IMR-90 (cell line): ENCODE measurements at regions not wholly inside any gene's neighbourhood (a gene's known extent, or its start where the extent isn't known, plus 50 kb on each side); places are given as distances from the start of the nearest gene placed in this dataset.

ENCODE experiments used
- ATAC-seq: fragments of 200-7000 bp; cut with Tn5 transposase; 2 replicates; pipeline ENCODE4 v1.9.1; 2020; ENCODE audit warnings: low read depth, mild to moderate bottlenecking, moderate library complexity
- BruUV-seq: library from RNA; stranded (reverse); fragments of 400-500 nt; replicated peaks from 2 replicates; lab custom pipeline; 2021; lab: Mats Ljungman, UMichigan
- CTCF ChIA-PET: fragments of 300-600 bp; formaldehyde crosslinking; extraction: SDS; loops from one replicate; lab custom pipeline; 2021; ENCODE audit warnings: antibody characterized with exemption; lab: Yijun Ruan, JAX
- POLR2A ChIA-PET: fragments of 300-600 bp; sonication (Branson Sonifier 250); formaldehyde crosslinking; loops from one replicate; lab custom pipeline; 2022; ENCODE audit warnings: antibody characterized with exemption; ENCODE audit not compliant: unreplicated experiment; lab: Charles Lee
- DNase-seq: peaks from one replicate; pipeline ENCODE4 v3.0.0; 2013
- H2AFZ ChIP-seq: replicated peaks from 2 replicates; pipeline ENCODE3; 2013; ENCODE audit warnings: low read length, mild to moderate bottlenecking; ENCODE audit not compliant: poor library complexity
- H2AK5ac ChIP-seq: 2 replicates; pipeline ENCODE4 v1.6.1; 2013; ENCODE audit warnings: low read depth, low read length, inconsistent platforms
- H2AK9ac ChIP-seq: replicated peaks from 2 replicates; pipeline ENCODE3; 2013; ENCODE audit warnings: mild to moderate bottlenecking, low read depth, low read length, moderate library complexity; ENCODE audit not compliant: poor library complexity
- H2BK120ac ChIP-seq: 2 replicates; pipeline ENCODE4 v1.6.1; 2013; ENCODE audit warnings: low read depth, low read length, inconsistent platforms
- H2BK15ac ChIP-seq: 3 replicates; pipeline ENCODE4 v1.6.1; 2013; ENCODE audit warnings: low read depth, low read length, inconsistent platforms
- H2BK20ac ChIP-seq: 2 replicates; pipeline ENCODE4 v1.6.1; 2013; ENCODE audit warnings: low read depth, mild to moderate bottlenecking, inconsistent platforms, low read length, moderate library complexity
- H2BK5ac ChIP-seq: 2 replicates; pipeline ENCODE4 v1.6.1; 2013; ENCODE audit warnings: mild to moderate bottlenecking, low read depth, low read length, inconsistent platforms; ENCODE audit not compliant: poor library complexity, severe bottlenecking
- H3K14ac ChIP-seq: replicated peaks from 2 replicates; pipeline ENCODE4 v1.6.1; 2013; ENCODE audit warnings: low read depth, low read length, inconsistent platforms
- H3K18ac ChIP-seq: 2 replicates; pipeline ENCODE4 v1.6.1; 2013; ENCODE audit warnings: low read depth, low read length, control low read depth
- H3K23ac ChIP-seq: 2 replicates; pipeline ENCODE4 v1.6.1; 2013; ENCODE audit warnings: low read depth, low read length, inconsistent platforms
- H3K27ac ChIP-seq: 2 replicates; pipeline ENCODE4 v1.5.1; 2013; ENCODE audit warnings: mild to moderate bottlenecking, control low read depth, low read length; ENCODE audit not compliant: insufficient read depth
- H3K27me3 ChIP-seq: 2 replicates; pipeline ENCODE4 v1.6.1; 2013; ENCODE audit warnings: low read length; ENCODE audit not compliant: control insufficient read depth, insufficient read depth
- H3K36me3 ChIP-seq: 2 replicates; pipeline ENCODE4 v1.6.1; 2013; ENCODE audit warnings: low read length, mixed read lengths; ENCODE audit not compliant: control insufficient read depth, insufficient read depth
- H3K4ac ChIP-seq: 2 replicates; pipeline ENCODE4 v1.6.1; 2013; ENCODE audit warnings: low read depth, low read length, inconsistent platforms
- H3K4me1 ChIP-seq: 2 replicates; pipeline ENCODE4 v1.6.1; 2013; ENCODE audit warnings: low read length, mixed read lengths; ENCODE audit not compliant: control insufficient read depth, insufficient read depth
- H3K4me2 ChIP-seq: 2 replicates; pipeline ENCODE4 v1.6.1; 2013; ENCODE audit warnings: low read depth, mild to moderate bottlenecking, control low read depth, low read length, moderate library complexity
- H3K4me3 ChIP-seq: 2 replicates; pipeline ENCODE4 v1.5.1; 2013; ENCODE audit warnings: low read depth, mild to moderate bottlenecking, control low read depth, low read length, moderate library complexity; ENCODE audit not compliant: insufficient read depth
- H3K56ac ChIP-seq: 2 replicates; pipeline ENCODE4 v1.6.1; 2013; ENCODE audit warnings: low read length, inconsistent platforms; ENCODE audit not compliant: insufficient read depth; ENCODE audit errors: extremely low read depth
- H3K79me1 ChIP-seq, 2 experiments: 2 replicates each; pipeline ENCODE4 v1.6.1; 2013; ENCODE audit warnings: low read length in 2 of 2, inconsistent platforms in 1 of 2, low read depth in 1 of 2
- H3K9ac ChIP-seq: 2 replicates; pipeline ENCODE4 v1.6.1; 2013; ENCODE audit warnings: low read depth, low read length, control low read depth
- H3K9me1 ChIP-seq: 2 replicates; pipeline ENCODE4 v1.6.1; 2013; ENCODE audit warnings: low read length, inconsistent platforms; ENCODE audit not compliant: insufficient read depth
- H3K9me3 ChIP-seq: 2 replicates; pipeline ENCODE4 v1.6.1; 2013; ENCODE audit warnings: low read length; ENCODE audit not compliant: control insufficient read depth, insufficient read depth
- H4K20me1 ChIP-seq: 2 replicates; pipeline ENCODE4 v1.6.1; 2013; ENCODE audit warnings: low read length, inconsistent platforms; ENCODE audit not compliant: insufficient read depth
- H4K5ac ChIP-seq: 2 replicates; pipeline ENCODE4 v1.6.1; 2013; ENCODE audit warnings: mild to moderate bottlenecking, low read depth, low read length, control low read depth
- H4K8ac ChIP-seq, 2 experiments: 2 replicates each; pipeline ENCODE4 v1.6.1; 2013; ENCODE audit warnings: low read depth in 2 of 2, low read length in 2 of 2, control low read depth in 1 of 2, inconsistent platforms in 1 of 2
- H4K91ac ChIP-seq: 2 replicates; pipeline ENCODE4 v1.6.1; 2013; ENCODE audit warnings: low read depth, low read length, inconsistent platforms; ENCODE audit not compliant: insufficient read depth
- CEBPB ChIP-seq: IDR thresholded peaks from 2 replicates; pipeline ENCODE4 v1.6.1; 2012; ENCODE audit warnings: low read depth, low read length, improper control_type of control experiment
- FOS ChIP-seq: fragments of 150-350 bp; IDR thresholded peaks from 2 replicates; pipeline ENCODE4 v1.6.1; 2016; ENCODE audit warnings: low read depth, low read length
- MXI1 ChIP-seq: IDR thresholded peaks from 2 replicates; pipeline ENCODE4 v1.6.1; 2012; ENCODE audit warnings: low read depth, mild to moderate bottlenecking, low read length, moderate library complexity, borderline replicate concordance
- POLR2A ChIP-seq: IDR thresholded peaks from 2 replicates; pipeline ENCODE4 v1.6.1; 2012; ENCODE audit warnings: mild to moderate bottlenecking, low read depth, low read length
- RAD21 ChIP-seq: IDR thresholded peaks from 2 replicates; pipeline ENCODE4 v1.6.1; 2012; ENCODE audit warnings: low read length, improper control_type of control experiment
- WGBS, 2 experiments: methylation state at CpG; one replicate each; pipeline versions ENCODE4 v1.1.5 to v1.1.7; 2013; ENCODE audit warnings: missing lambda C conversion rate in 2 of 2; ENCODE audit not compliant: insufficient read length in 1 of 2; ENCODE audit errors: extremely low coverage in 2 of 2; 5-methylcytosine and 5-hydroxymethylcytosine counted together
- dilution Hi-C: fragments of 300-500 bp; cut with HindIII; formaldehyde crosslinking; loops from one replicate; pipeline ENCODE4 v1.14.3; 2018; ENCODE audit warnings: low sequenced_read_pairs; ENCODE audit not compliant: unreplicated experiment
- in situ Hi-C: fragments of 300-500 bp; cut with MboI; formaldehyde crosslinking; loops from 3 replicates; pipeline ENCODE4 v1.14.3; 2019; ENCODE audit warnings: low sequenced_read_pairs, inconsistent platforms, mixed read lengths
- intact Hi-C: fragments of 100-400 bp; cut with micrococcal nuclease; formaldehyde crosslinking; loops from 2 replicates; pipeline ENCODE4 v1.10.0; 2022
- TF ChIP-seq, protein P1 (sequence below): conservative IDR thresholded peaks from 2 replicates; pipeline ENCODE4 v1.5.1; 2012; ENCODE audit warnings: mild to moderate bottlenecking, low read depth, low read length, improper control_type of control experiment
- TF ChIP-seq, protein P2 (sequence below): fragments of 150-350 bp; IDR thresholded peaks from 2 replicates; pipeline ENCODE4 v1.6.1; 2017; ENCODE audit warnings: mild to moderate bottlenecking, antibody characterized with exemption, low read length, low read depth

DNA sequence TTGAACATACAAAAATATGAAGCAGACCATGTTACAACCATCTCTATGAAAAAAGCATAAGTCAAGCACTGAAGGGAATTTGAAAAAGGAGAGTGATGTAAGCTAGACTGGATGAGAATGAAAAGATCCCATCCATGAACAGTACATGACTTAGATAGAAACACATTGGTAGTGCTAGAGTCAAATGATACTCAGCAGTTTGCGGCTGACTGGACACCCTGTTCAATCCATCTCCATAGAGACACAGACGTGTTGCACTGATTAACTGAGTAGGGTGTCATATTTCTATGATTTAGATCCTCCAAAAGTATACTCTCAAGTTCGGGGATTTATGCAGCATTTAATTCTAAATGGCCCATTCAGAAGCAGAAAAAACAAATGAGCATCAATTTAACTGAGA lies 674.3 kb upstream of the NRXN1 start:
- Histone ChIP-seq H3K23ac (no peak overlapping the region), H4K91ac (no peak overlapping the region), H3K18ac (no peak overlapping the region), H2BK20ac (no peak overlapping the region), H3K4me3 (no peak overlapping the region), H3K9me1 (no peaks in the 10 kb centered on the region), H3K56ac (no peak overlapping the region), H2AFZ (no peak overlapping the region), H3K27me3 (no peaks in the 10 kb centered on the region), H2BK120ac (no peak overlapping the region), H3K27ac (no peak overlapping the region), H4K8ac (no peak overlapping the region), H4K20me1 (no peaks in the 10 kb centered on the region), H2AK9ac (no peak overlapping the region), H3K14ac (no peak overlapping the region), H3K36me3 (no peaks in the 10 kb centered on the region), H3K4me1 (no peaks in the 10 kb centered on the region), H2BK15ac (no peak overlapping the region), H3K79me1 (no peaks in the 10 kb centered on the region), H3K9ac (no peak overlapping the region), H3K9me3 (no peaks in the 10 kb centered on the region), H2BK5ac (no peak overlapping the region), H2AK5ac (no peak overlapping the region), H3K4ac (no peak overlapping the region), H4K5ac (no peak overlapping the region), H3K4me2 (no peak overlapping the region)
- intact Hi-C loops = no loop called here
- CTCF ChIA-PET = interaction anchor here (0.6 kb wide), 1 partner anchor 29 kb away, joined by 3 read pairs; no protein-coding TSS in a partner anchor
- POLR2A ChIA-PET = no interaction called here
- WGBS, 2 experiments = no CpG with 5 or more reads among the region's 3 CpGs
- TF ChIP-seq MXI1 = no peak
- TF ChIP-seq, protein P1, sequence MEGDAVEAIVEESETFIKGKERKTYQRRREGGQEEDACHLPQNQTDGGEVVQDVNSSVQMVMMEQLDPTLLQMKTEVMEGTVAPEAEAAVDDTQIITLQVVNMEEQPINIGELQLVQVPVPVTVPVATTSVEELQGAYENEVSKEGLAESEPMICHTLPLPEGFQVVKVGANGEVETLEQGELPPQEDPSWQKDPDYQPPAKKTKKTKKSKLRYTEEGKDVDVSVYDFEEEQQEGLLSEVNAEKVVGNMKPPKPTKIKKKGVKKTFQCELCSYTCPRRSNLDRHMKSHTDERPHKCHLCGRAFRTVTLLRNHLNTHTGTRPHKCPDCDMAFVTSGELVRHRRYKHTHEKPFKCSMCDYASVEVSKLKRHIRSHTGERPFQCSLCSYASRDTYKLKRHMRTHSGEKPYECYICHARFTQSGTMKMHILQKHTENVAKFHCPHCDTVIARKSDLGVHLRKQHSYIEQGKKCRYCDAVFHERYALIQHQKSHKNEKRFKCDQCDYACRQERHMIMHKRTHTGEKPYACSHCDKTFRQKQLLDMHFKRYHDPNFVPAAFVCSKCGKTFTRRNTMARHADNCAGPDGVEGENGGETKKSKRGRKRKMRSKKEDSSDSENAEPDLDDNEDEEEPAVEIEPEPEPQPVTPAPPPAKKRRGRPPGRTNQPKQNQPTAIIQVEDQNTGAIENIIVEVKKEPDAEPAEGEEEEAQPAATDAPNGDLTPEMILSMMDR = no peak
- TF ChIP-seq CEBPB = no peak
- TF ChIP-seq POLR2A = no peak
- TF ChIP-seq FOS = no peak
- no peak for TF ChIP-seq RAD21
- TF ChIP-seq, protein P2, sequence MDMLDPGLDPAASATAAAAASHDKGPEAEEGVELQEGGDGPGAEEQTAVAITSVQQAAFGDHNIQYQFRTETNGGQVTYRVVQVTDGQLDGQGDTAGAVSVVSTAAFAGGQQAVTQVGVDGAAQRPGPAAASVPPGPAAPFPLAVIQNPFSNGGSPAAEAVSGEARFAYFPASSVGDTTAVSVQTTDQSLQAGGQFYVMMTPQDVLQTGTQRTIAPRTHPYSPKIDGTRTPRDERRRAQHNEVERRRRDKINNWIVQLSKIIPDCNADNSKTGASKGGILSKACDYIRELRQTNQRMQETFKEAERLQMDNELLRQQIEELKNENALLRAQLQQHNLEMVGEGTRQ = no peak
- BruUV-seq = no TSS peak
- dilution Hi-C loops = no loop called here
- ATAC-seq (no peak), DNase-seq (no peak)
- in situ Hi-C loops = no loop called here
